LNCaP clone FGC (cell line): ENCODE measurements at regions not wholly inside any gene's neighbourhood (a gene's known extent, or its start where the extent isn't known, plus 50 kb on each side); places are given as distances from the start of the nearest gene placed in this dataset.

Source experiments
- DNase-seq: peaks from one replicate; pipeline ENCODE4 v3.0.0-alpha.2; 2011; ENCODE audit warnings: low read depth
- H3K4me3 ChIP-seq: 2 replicates; pipeline ENCODE4 v1.5.1; 2011; ENCODE audit warnings: mild to moderate bottlenecking, low read depth, low read length, control low read depth
- CTCF ChIP-seq: IDR thresholded peaks from 2 replicates; pipeline ENCODE4 v1.5.1; 2012; ENCODE audit warnings: mild to moderate bottlenecking; ENCODE audit not compliant: control insufficient read depth, insufficient read depth; ENCODE audit errors: extremely low read depth

- DNase-seq = no peak
- no peak overlapping the region for H3K4me3 ChIP-seq
- no peak for TF ChIP-seq CTCF
These were observed 484.8 kb upstream of the TSHZ3 start for GRCh38 chr19:31834070-31834469.

- H3K4me3 ChIP-seq = no peak overlapping the region
- DNase-seq = no peak
- no peak for TF ChIP-seq CTCF
These were observed 489.1 kb upstream of the TSHZ3 start for GRCh38 chr19:31838163-31838815.

GRCh38 chr19:31840371-31840770 is 491.1 kb upstream of the TSHZ3 start:
- H3K4me3 ChIP-seq = no peak overlapping the region
- no peak for TF ChIP-seq CTCF
- DNase-seq = no peak

GRCh38 chr19:31841755-31842154 is 492.5 kb upstream of the TSHZ3 start:
- H3K4me3 ChIP-seq = no peak overlapping the region
- DNase-seq = no peak
- no peak for TF ChIP-seq CTCF

GRCh38 chr19:31863122-31863521 is 482.3 kb upstream of the ZNF507 start:
- TF ChIP-seq CTCF = no peak
- H3K4me3 ChIP-seq = no peak overlapping the region
- DNase-seq = no peak

GRCh38 chr19:31874313-31874712 is 471.1 kb upstream of the ZNF507 start:
- DNase-seq = no peak
- H3K4me3 ChIP-seq = no peak overlapping the region
- no peak for TF ChIP-seq CTCF

GRCh38 chr19:31875591-31875990 is 469.8 kb upstream of the ZNF507 start:
- no peak for TF ChIP-seq CTCF
- no peak overlapping the region for H3K4me3 ChIP-seq
- DNase-seq = no peak
